AG20443 (cell line): ENCODE measurements at regions not wholly inside any gene's neighbourhood (a gene's known extent, or its start where the extent isn't known, plus 50 kb on each side); places are given as distances from the start of the nearest gene placed in this dataset.

Source experiments
- DNase-seq: peaks from one replicate; pipeline ENCODE4 v3.0.0; 2012; ENCODE audit warnings: low spot score, mixed read lengths

GRCh38 chr7:18250133-18250532 lies 222.5 kb upstream of the PRPS1L1 start:
- DNase-seq, result no peak

GRCh38 chr7:18257711-18258110 lies 230.1 kb upstream of the PRPS1L1 start:
- peak; percentile 49 for DNase-seq

GRCh38 chr7:18262058-18262457 lies 233.5 kb upstream of the HDAC9 start:
- DNase-seq, result no peak

GRCh38 chr7:18265611-18266281 lies 229.8 kb upstream of the HDAC9 start:
- no peak for DNase-seq

GRCh38 chr7:18268571-18268970 lies 227.0 kb upstream of the HDAC9 start:
- no peak for DNase-seq

GRCh38 chr7:18276380-18276779 lies 219.2 kb upstream of the HDAC9 start:
- no peak for DNase-seq

- no peak for DNase-seq
Measured at GRCh38 chr7:18278316-18278715, 217.2 kb upstream of the HDAC9 start.

GRCh38 chr7:18283045-18283444 lies 212.5 kb upstream of the HDAC9 start:
- DNase-seq, result no peak

GRCh38 chr7:18287482-18287881 lies 208.1 kb upstream of the HDAC9 start:
- DNase-seq, result no peak

GRCh38 chr7:18288322-18289037 lies 207.1 kb upstream of the HDAC9 start:
- DNase-seq, result no peak

GRCh38 chr7:18289788-18290187 lies 205.8 kb upstream of the HDAC9 start:
- DNase-seq, result no peak

GRCh38 chr7:18290223-18290622 lies 205.3 kb upstream of the HDAC9 start:
- no peak for DNase-seq

GRCh38 chr7:18290865-18291264 lies 204.7 kb upstream of the HDAC9 start:
- DNase-seq, result no peak

GRCh38 chr7:18292584-18292983 lies 203.0 kb upstream of the HDAC9 start:
- DNase-seq, result no peak

- no peak for DNase-seq
Measured at GRCh38 chr7:18293759-18294158, 201.8 kb upstream of the HDAC9 start.

GRCh38 chr7:18294411-18294810 lies 201.1 kb upstream of the HDAC9 start:
- DNase-seq, result no peak

- DNase-seq, result no peak
Measured at GRCh38 chr7:18295781-18296423, 199.6 kb upstream of the HDAC9 start.

GRCh38 chr7:18302097-18302496 lies 193.5 kb upstream of the HDAC9 start:
- no peak for DNase-seq

GRCh38 chr7:18305866-18306265 lies 189.7 kb upstream of the HDAC9 start:
- no peak for DNase-seq

- no peak for DNase-seq
Measured at GRCh38 chr7:18306696-18307095, 188.9 kb upstream of the HDAC9 start.

- no peak for DNase-seq
Measured at GRCh38 chr7:18308938-18309337, 186.6 kb upstream of the HDAC9 start.

- no peak for DNase-seq
Measured at GRCh38 chr7:18312482-18312881, 183.1 kb upstream of the HDAC9 start.

- no peak for DNase-seq
Measured at GRCh38 chr7:18313965-18314364, 181.6 kb upstream of the HDAC9 start.
